ENCODE measurements at regions not wholly inside any gene's neighbourhood (a gene's known extent, or its start where the extent isn't known, plus 50 kb on each side); places are given as distances from the start of the nearest gene placed in this dataset.

DNA sequence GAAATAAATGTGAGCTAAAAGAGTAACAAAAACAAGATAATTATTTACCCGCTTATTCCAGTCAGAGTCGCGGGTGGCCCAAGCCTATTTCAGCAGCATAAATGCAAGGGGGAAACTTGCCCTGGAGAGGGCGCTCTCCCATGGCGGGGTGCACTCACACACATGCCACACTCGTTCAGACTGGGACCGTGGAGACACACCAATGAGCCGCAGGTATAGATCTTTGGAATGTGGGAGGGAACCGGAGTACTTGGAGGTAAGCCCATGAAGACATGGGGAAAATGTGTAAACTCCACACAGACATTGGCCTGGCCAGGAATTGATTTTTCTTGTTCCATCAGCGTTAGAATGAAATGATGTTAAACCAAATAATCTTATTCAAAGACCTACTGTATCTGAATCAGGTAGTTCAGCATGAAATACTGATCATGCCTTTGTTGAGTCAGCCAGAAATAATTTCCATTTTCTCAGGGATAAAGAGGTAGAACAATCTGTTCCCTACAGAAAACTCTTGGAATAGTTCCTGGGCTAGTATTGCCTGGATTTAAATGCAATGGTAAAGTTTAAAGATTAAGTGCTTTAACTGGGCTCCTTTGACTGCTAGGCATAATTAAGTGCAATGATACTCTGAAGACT, 191.5 kb downstream of the MCHR2 start:
- no peak overlapping the region for H3K9ac ChIP-seq (ENCODE audit: low read length)
- H3K9me2 ChIP-seq (replicated peaks; ENCODE audit: insufficient read depth, low read length) = no peaks in the 10 kb centered on the region
- H3F3A ChIP-seq (ENCODE audit: insufficient read depth) = no peaks in the 10 kb centered on the region
- no peak overlapping the region for H3K27ac ChIP-seq (ENCODE audit: low read depth, low read length)
- H3K9me3 ChIP-seq (ENCODE audit: insufficient read depth, low read length) = no peaks in the 10 kb centered on the region
- no peaks in the 10 kb centered on the region for H3K27me3 ChIP-seq (ENCODE audit: low read length)
- H4K20me1 ChIP-seq (ENCODE audit: low read depth, low read length) = no peaks in the 10 kb centered on the region
- no peak overlapping the region for H3K4me2 ChIP-seq (ENCODE audit: low read depth, low read length, poor library complexity, severe bottlenecking)
- no peak overlapping the region for H3K4me3 ChIP-seq (ENCODE audit: insufficient read depth, low read length, poor library complexity, severe bottlenecking)
- no peaks in the 10 kb centered on the region for H3K36me3 ChIP-seq (ENCODE audit: low read length)
- TF ChIP-seq, protein P1, sequence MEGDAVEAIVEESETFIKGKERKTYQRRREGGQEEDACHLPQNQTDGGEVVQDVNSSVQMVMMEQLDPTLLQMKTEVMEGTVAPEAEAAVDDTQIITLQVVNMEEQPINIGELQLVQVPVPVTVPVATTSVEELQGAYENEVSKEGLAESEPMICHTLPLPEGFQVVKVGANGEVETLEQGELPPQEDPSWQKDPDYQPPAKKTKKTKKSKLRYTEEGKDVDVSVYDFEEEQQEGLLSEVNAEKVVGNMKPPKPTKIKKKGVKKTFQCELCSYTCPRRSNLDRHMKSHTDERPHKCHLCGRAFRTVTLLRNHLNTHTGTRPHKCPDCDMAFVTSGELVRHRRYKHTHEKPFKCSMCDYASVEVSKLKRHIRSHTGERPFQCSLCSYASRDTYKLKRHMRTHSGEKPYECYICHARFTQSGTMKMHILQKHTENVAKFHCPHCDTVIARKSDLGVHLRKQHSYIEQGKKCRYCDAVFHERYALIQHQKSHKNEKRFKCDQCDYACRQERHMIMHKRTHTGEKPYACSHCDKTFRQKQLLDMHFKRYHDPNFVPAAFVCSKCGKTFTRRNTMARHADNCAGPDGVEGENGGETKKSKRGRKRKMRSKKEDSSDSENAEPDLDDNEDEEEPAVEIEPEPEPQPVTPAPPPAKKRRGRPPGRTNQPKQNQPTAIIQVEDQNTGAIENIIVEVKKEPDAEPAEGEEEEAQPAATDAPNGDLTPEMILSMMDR (IDR thresholded peaks at IDR 0.05; ENCODE audit: insufficient read depth, low read length, poor library complexity, severe bottlenecking) = no peak
- TF ChIP-seq EZH2phosphoT487 (conservative IDR thresholded peaks at IDR 0.05; ENCODE audit: low read length) = no peak
- no peak overlapping the region for H2AFZ ChIP-seq (ENCODE audit: low read depth, low read length, severe bottlenecking)
- H3K79me2 ChIP-seq (ENCODE audit: insufficient read depth, low read length) = no peaks in the 10 kb centered on the region

DNA sequence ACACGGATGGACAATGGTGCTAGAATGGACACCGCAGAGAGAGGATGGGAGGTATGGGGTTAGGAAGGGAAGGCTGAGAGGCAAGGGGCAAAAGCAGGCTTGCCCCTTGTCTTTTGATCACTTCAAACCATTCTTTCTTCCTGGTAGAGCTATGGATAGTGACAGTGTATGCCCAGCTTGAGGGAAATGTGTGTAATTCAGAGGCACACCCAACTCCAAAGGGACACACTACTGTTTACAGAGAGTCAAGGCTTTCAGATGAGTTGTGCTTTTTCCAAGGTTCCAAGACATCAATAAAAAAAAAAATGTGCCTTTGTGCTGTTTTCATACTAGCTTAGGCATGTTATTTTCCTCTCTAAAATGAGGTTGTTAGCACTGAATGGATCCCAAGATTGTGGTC, 185.0 kb downstream of the MCHR2 start:
- Histone ChIP-seq H3K4me2 (ENCODE audit: low read depth, low read length, poor library complexity, severe bottlenecking) (no peak overlapping the region), H3K4me3 (ENCODE audit: insufficient read depth, low read length, poor library complexity, severe bottlenecking) (no peak overlapping the region), H3K9me3 (ENCODE audit: insufficient read depth, low read length) (no peaks in the 10 kb centered on the region), H3K27ac (ENCODE audit: low read depth, low read length) (no peak overlapping the region), H4K20me1 (ENCODE audit: low read depth, low read length) (no peaks in the 10 kb centered on the region), H3K9me2 (replicated peaks; ENCODE audit: insufficient read depth, low read length) (no peaks in the 10 kb centered on the region), H3K79me2 (ENCODE audit: insufficient read depth, low read length) (no peaks in the 10 kb centered on the region), H3K27me3 (ENCODE audit: low read length) (no peaks in the 10 kb centered on the region), H3K9ac (ENCODE audit: low read length) (no peak overlapping the region), H3F3A (ENCODE audit: insufficient read depth) (no peaks in the 10 kb centered on the region), H3K36me3 (ENCODE audit: low read length) (no peaks in the 10 kb centered on the region), H2AFZ (ENCODE audit: low read depth, low read length, severe bottlenecking) (no peak overlapping the region)
- TF ChIP-seq, protein P1 (IDR thresholded peaks at IDR 0.05; ENCODE audit: insufficient read depth, low read length, poor library complexity, severe bottlenecking) = no peak
- TF ChIP-seq EZH2phosphoT487 (conservative IDR thresholded peaks at IDR 0.05; ENCODE audit: low read length) = no peak

DNA sequence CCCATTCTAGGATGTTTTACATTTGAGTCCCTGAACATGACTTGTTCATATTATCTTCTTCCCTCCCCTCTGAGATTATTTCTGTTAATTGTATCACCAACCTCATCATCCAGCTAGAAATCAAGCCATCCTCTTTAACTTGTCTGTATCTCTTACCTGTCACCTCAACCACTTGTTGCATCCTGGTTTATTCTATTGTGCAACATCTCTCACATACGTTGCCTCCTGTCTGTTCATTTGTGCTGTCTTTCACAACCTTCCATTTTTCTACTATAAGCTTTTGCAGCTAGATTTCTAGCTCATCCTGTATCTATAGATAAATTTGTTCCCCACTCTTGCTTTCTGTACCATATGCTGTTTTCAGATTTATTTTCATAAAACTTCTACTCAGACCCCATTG, 183.7 kb downstream of the MCHR2 start:
- H3K4me3 ChIP-seq (ENCODE audit: insufficient read depth, low read length, poor library complexity, severe bottlenecking) = no peak overlapping the region
- H3K27ac ChIP-seq (ENCODE audit: low read depth, low read length) = no peak overlapping the region
- H4K20me1 ChIP-seq (ENCODE audit: low read depth, low read length) = no peaks in the 10 kb centered on the region
- H3K9me2 ChIP-seq (replicated peaks; ENCODE audit: insufficient read depth, low read length) = no peaks in the 10 kb centered on the region
- no peaks in the 10 kb centered on the region for H3K79me2 ChIP-seq (ENCODE audit: insufficient read depth, low read length)
- no peak overlapping the region for H3K9ac ChIP-seq (ENCODE audit: low read length)
- H3K9me3 ChIP-seq (ENCODE audit: insufficient read depth, low read length) = no peaks in the 10 kb centered on the region
- no peak overlapping the region for H2AFZ ChIP-seq (ENCODE audit: low read depth, low read length, severe bottlenecking)
- no peaks in the 10 kb centered on the region for H3F3A ChIP-seq (ENCODE audit: insufficient read depth)
- no peak overlapping the region for H3K4me2 ChIP-seq (ENCODE audit: low read depth, low read length, poor library complexity, severe bottlenecking)
- H3K36me3 ChIP-seq (ENCODE audit: low read length) = no peaks in the 10 kb centered on the region
- no peak for TF ChIP-seq EZH2phosphoT487 (conservative IDR thresholded peaks at IDR 0.05; ENCODE audit: low read length)
- TF ChIP-seq, protein P1 (IDR thresholded peaks at IDR 0.05; ENCODE audit: insufficient read depth, low read length, poor library complexity, severe bottlenecking) = no peak
- no peaks in the 10 kb centered on the region for H3K27me3 ChIP-seq (ENCODE audit: low read length)

Measured in SU-DHL-6 (cell line).